ENCODE measurements at regions not wholly inside any gene's neighbourhood (a gene's known extent, or its start where the extent isn't known, plus 50 kb on each side); places are given as distances from the start of the nearest gene placed in this dataset.

- DNase-seq (ENCODE audit: low read depth), result no peak
These were observed 134.5 kb upstream of the CCDC68 start for GRCh38 chr18:55093808-55094207.

GRCh38 chr18:55093295-55093694 lies 134.0 kb upstream of the CCDC68 start:
- DNase-seq (ENCODE audit: low read depth), result no peak

GRCh38 chr18:55092166-55092565 lies 132.9 kb upstream of the CCDC68 start:
- no peak for DNase-seq (ENCODE audit: low read depth)

- no peak for DNase-seq (ENCODE audit: low read depth)
These were observed 131.4 kb upstream of the CCDC68 start for GRCh38 chr18:55090564-55091188.

- no peak for DNase-seq (ENCODE audit: low read depth)
These were observed 130.3 kb upstream of the CCDC68 start for GRCh38 chr18:55089610-55090009.

- DNase-seq (ENCODE audit: low read depth), result no peak
These were observed 129.3 kb upstream of the CCDC68 start for GRCh38 chr18:55088561-55088960.

GRCh38 chr18:55088000-55088401 lies 128.7 kb upstream of the CCDC68 start:
- no peak for DNase-seq (ENCODE audit: low read depth)

- DNase-seq (ENCODE audit: low read depth), result no peak
These were observed 127.6 kb upstream of the CCDC68 start for GRCh38 chr18:55086906-55087305.

- DNase-seq (ENCODE audit: low read depth), result no peak
These were observed 126.5 kb upstream of the CCDC68 start for GRCh38 chr18:55085557-55086285.

GRCh38 chr18:55084550-55084949 lies 125.3 kb upstream of the CCDC68 start:
- no peak for DNase-seq (ENCODE audit: low read depth)

- no peak for DNase-seq (ENCODE audit: low read depth)
These were observed 124.2 kb upstream of the CCDC68 start for GRCh38 chr18:55083461-55083860.

- DNase-seq (ENCODE audit: low read depth), result no peak
These were observed 120.5 kb upstream of the CCDC68 start for GRCh38 chr18:55079481-55080355.

- DNase-seq (ENCODE audit: low read depth), result no peak
These were observed 119.8 kb upstream of the CCDC68 start for GRCh38 chr18:55079067-55079466.

- no peak for DNase-seq (ENCODE audit: low read depth)
These were observed 119.2 kb upstream of the CCDC68 start for GRCh38 chr18:55078303-55078932.

GRCh38 chr18:55076643-55077218 lies 117.5 kb upstream of the CCDC68 start:
- no peak for DNase-seq (ENCODE audit: low read depth)

- no peak for DNase-seq (ENCODE audit: low read depth)
These were observed 114.6 kb upstream of the CCDC68 start for GRCh38 chr18:55073834-55074233.

GRCh38 chr18:55073116-55073515 lies 113.9 kb upstream of the CCDC68 start:
- DNase-seq (ENCODE audit: low read depth), result no peak

GRCh38 chr18:55072698-55073097 lies 113.4 kb upstream of the CCDC68 start:
- no peak for DNase-seq (ENCODE audit: low read depth)

GRCh38 chr18:55072181-55072580 lies 112.9 kb upstream of the CCDC68 start:
- no peak for DNase-seq (ENCODE audit: low read depth)

GRCh38 chr18:55069497-55069896 lies 110.2 kb upstream of the CCDC68 start:
- no peak for DNase-seq (ENCODE audit: low read depth)

- DNase-seq (ENCODE audit: low read depth), result no peak
These were observed 105.5 kb upstream of the CCDC68 start for GRCh38 chr18:55064760-55065159.
